IMR-90 (cell line): ENCODE measurements at regions not wholly inside any gene's neighbourhood (a gene's known extent, or its start where the extent isn't known, plus 50 kb on each side); places are given as distances from the start of the nearest gene placed in this dataset.
"Not testable (repeated sequence)": the region's sequence is repeated elsewhere in the genome, so short reads cannot be mapped to it uniquely, and the experiment has no call there.

Source experiments
- ATAC-seq: fragments of 200-7000 bp; cut with Tn5 transposase; 2 replicates; pipeline ENCODE4 v1.9.1; 2020; ENCODE audit warnings: low read depth, mild to moderate bottlenecking, moderate library complexity
- BruUV-seq: library from RNA; stranded (reverse); fragments of 400-500 nt; replicated peaks from 2 replicates; lab custom pipeline; 2021; lab: Mats Ljungman, UMichigan
- CTCF ChIA-PET: fragments of 300-600 bp; formaldehyde crosslinking; extraction: SDS; loops from one replicate; lab custom pipeline; 2021; ENCODE audit warnings: antibody characterized with exemption; lab: Yijun Ruan, JAX
- POLR2A ChIA-PET: fragments of 300-600 bp; sonication (Branson Sonifier 250); formaldehyde crosslinking; loops from one replicate; lab custom pipeline; 2022; ENCODE audit warnings: antibody characterized with exemption; ENCODE audit not compliant: unreplicated experiment; lab: Charles Lee
- DNase-seq: peaks from one replicate; pipeline ENCODE4 v3.0.0; 2013
- H2AFZ ChIP-seq: replicated peaks from 2 replicates; pipeline ENCODE3; 2013; ENCODE audit warnings: low read length, mild to moderate bottlenecking; ENCODE audit not compliant: poor library complexity
- H2AK5ac ChIP-seq: 2 replicates; pipeline ENCODE4 v1.6.1; 2013; ENCODE audit warnings: low read depth, low read length, inconsistent platforms
- H2AK9ac ChIP-seq: replicated peaks from 2 replicates; pipeline ENCODE3; 2013; ENCODE audit warnings: mild to moderate bottlenecking, low read depth, low read length, moderate library complexity; ENCODE audit not compliant: poor library complexity
- H2BK120ac ChIP-seq: 2 replicates; pipeline ENCODE4 v1.6.1; 2013; ENCODE audit warnings: low read depth, low read length, inconsistent platforms
- H2BK15ac ChIP-seq: 3 replicates; pipeline ENCODE4 v1.6.1; 2013; ENCODE audit warnings: low read depth, low read length, inconsistent platforms
- H2BK20ac ChIP-seq: 2 replicates; pipeline ENCODE4 v1.6.1; 2013; ENCODE audit warnings: low read depth, mild to moderate bottlenecking, inconsistent platforms, low read length, moderate library complexity
- H2BK5ac ChIP-seq: 2 replicates; pipeline ENCODE4 v1.6.1; 2013; ENCODE audit warnings: mild to moderate bottlenecking, low read depth, low read length, inconsistent platforms; ENCODE audit not compliant: poor library complexity, severe bottlenecking
- H3K14ac ChIP-seq: replicated peaks from 2 replicates; pipeline ENCODE4 v1.6.1; 2013; ENCODE audit warnings: low read depth, low read length, inconsistent platforms
- H3K18ac ChIP-seq: 2 replicates; pipeline ENCODE4 v1.6.1; 2013; ENCODE audit warnings: low read depth, low read length, control low read depth
- H3K23ac ChIP-seq: 2 replicates; pipeline ENCODE4 v1.6.1; 2013; ENCODE audit warnings: low read depth, low read length, inconsistent platforms
- H3K27ac ChIP-seq: 2 replicates; pipeline ENCODE4 v1.5.1; 2013; ENCODE audit warnings: mild to moderate bottlenecking, control low read depth, low read length; ENCODE audit not compliant: insufficient read depth
- H3K27me3 ChIP-seq: 2 replicates; pipeline ENCODE4 v1.6.1; 2013; ENCODE audit warnings: low read length; ENCODE audit not compliant: control insufficient read depth, insufficient read depth
- H3K36me3 ChIP-seq: 2 replicates; pipeline ENCODE4 v1.6.1; 2013; ENCODE audit warnings: low read length, mixed read lengths; ENCODE audit not compliant: control insufficient read depth, insufficient read depth
- H3K4ac ChIP-seq: 2 replicates; pipeline ENCODE4 v1.6.1; 2013; ENCODE audit warnings: low read depth, low read length, inconsistent platforms
- H3K4me1 ChIP-seq: 2 replicates; pipeline ENCODE4 v1.6.1; 2013; ENCODE audit warnings: low read length, mixed read lengths; ENCODE audit not compliant: control insufficient read depth, insufficient read depth
- H3K4me2 ChIP-seq: 2 replicates; pipeline ENCODE4 v1.6.1; 2013; ENCODE audit warnings: low read depth, mild to moderate bottlenecking, control low read depth, low read length, moderate library complexity
- H3K4me3 ChIP-seq: 2 replicates; pipeline ENCODE4 v1.5.1; 2013; ENCODE audit warnings: low read depth, mild to moderate bottlenecking, control low read depth, low read length, moderate library complexity; ENCODE audit not compliant: insufficient read depth
- H3K56ac ChIP-seq: 2 replicates; pipeline ENCODE4 v1.6.1; 2013; ENCODE audit warnings: low read length, inconsistent platforms; ENCODE audit not compliant: insufficient read depth; ENCODE audit errors: extremely low read depth
- H3K79me1 ChIP-seq, 2 experiments: 2 replicates each; pipeline ENCODE4 v1.6.1; 2013; ENCODE audit warnings: low read length in 2 of 2, inconsistent platforms in 1 of 2, low read depth in 1 of 2
- H3K9ac ChIP-seq: 2 replicates; pipeline ENCODE4 v1.6.1; 2013; ENCODE audit warnings: low read depth, low read length, control low read depth
- H3K9me1 ChIP-seq: 2 replicates; pipeline ENCODE4 v1.6.1; 2013; ENCODE audit warnings: low read length, inconsistent platforms; ENCODE audit not compliant: insufficient read depth
- H3K9me3 ChIP-seq: 2 replicates; pipeline ENCODE4 v1.6.1; 2013; ENCODE audit warnings: low read length; ENCODE audit not compliant: control insufficient read depth, insufficient read depth
- H4K20me1 ChIP-seq: 2 replicates; pipeline ENCODE4 v1.6.1; 2013; ENCODE audit warnings: low read length, inconsistent platforms; ENCODE audit not compliant: insufficient read depth
- H4K5ac ChIP-seq: 2 replicates; pipeline ENCODE4 v1.6.1; 2013; ENCODE audit warnings: mild to moderate bottlenecking, low read depth, low read length, control low read depth
- H4K8ac ChIP-seq, 2 experiments: 2 replicates each; pipeline ENCODE4 v1.6.1; 2013; ENCODE audit warnings: low read depth in 2 of 2, low read length in 2 of 2, control low read depth in 1 of 2, inconsistent platforms in 1 of 2
- H4K91ac ChIP-seq: 2 replicates; pipeline ENCODE4 v1.6.1; 2013; ENCODE audit warnings: low read depth, low read length, inconsistent platforms; ENCODE audit not compliant: insufficient read depth
- WGBS, 2 experiments: methylation state at CpG; one replicate each; pipeline versions ENCODE4 v1.1.5 to v1.1.7; 2013; ENCODE audit warnings: missing lambda C conversion rate in 2 of 2; ENCODE audit not compliant: insufficient read length in 1 of 2; ENCODE audit errors: extremely low coverage in 2 of 2; 5-methylcytosine and 5-hydroxymethylcytosine counted together
- dilution Hi-C: fragments of 300-500 bp; cut with HindIII; formaldehyde crosslinking; loops from one replicate; pipeline ENCODE4 v1.14.3; 2018; ENCODE audit warnings: low sequenced_read_pairs; ENCODE audit not compliant: unreplicated experiment
- in situ Hi-C: fragments of 300-500 bp; cut with MboI; formaldehyde crosslinking; loops from 3 replicates; pipeline ENCODE4 v1.14.3; 2019; ENCODE audit warnings: low sequenced_read_pairs, inconsistent platforms, mixed read lengths
- intact Hi-C: fragments of 100-400 bp; cut with micrococcal nuclease; formaldehyde crosslinking; loops from 2 replicates; pipeline ENCODE4 v1.10.0; 2022

- intact Hi-C loops, H3K27me3 ChIP-seq, H3K4me2 ChIP-seq, DNase-seq, H3K9me1 ChIP-seq, H3K23ac ChIP-seq, H4K5ac ChIP-seq, H3K79me1 ChIP-seq, POLR2A ChIA-PET, H2AFZ ChIP-seq, H2AK5ac ChIP-seq, H3K4ac ChIP-seq, H2AK9ac ChIP-seq, dilution Hi-C loops, H2BK15ac ChIP-seq, H3K9ac ChIP-seq, H3K18ac ChIP-seq, H2BK120ac ChIP-seq, H2BK5ac ChIP-seq, H3K36me3 ChIP-seq, ATAC-seq, BruUV-seq, H3K14ac ChIP-seq, H3K4me1 ChIP-seq, H3K27ac ChIP-seq, H3K56ac ChIP-seq, CTCF ChIA-PET, H4K91ac ChIP-seq, H3K4me3 ChIP-seq, H4K20me1 ChIP-seq, H3K9me3 ChIP-seq, H2BK20ac ChIP-seq, H4K8ac ChIP-seq, in situ Hi-C loops: not testable (repeated sequence)
These were observed 85.9 kb upstream of the C1QTNF3 start for GRCh38 chr5:34128890-34129289.

GRCh38 chr5:34154988-34155387, 112.0 kb upstream of the C1QTNF3 start:
- H2BK15ac ChIP-seq, H3K23ac ChIP-seq, CTCF ChIA-PET, H2BK20ac ChIP-seq, H2BK120ac ChIP-seq, H3K9me3 ChIP-seq, DNase-seq, H2AK5ac ChIP-seq, H3K4ac ChIP-seq, H3K27ac ChIP-seq, H3K4me3 ChIP-seq, H4K91ac ChIP-seq, ATAC-seq, in situ Hi-C loops, H4K8ac ChIP-seq, H4K5ac ChIP-seq, POLR2A ChIA-PET, H3K14ac ChIP-seq, H2AFZ ChIP-seq, H3K36me3 ChIP-seq, H3K18ac ChIP-seq, H3K27me3 ChIP-seq, H2AK9ac ChIP-seq, H3K4me2 ChIP-seq, H2BK5ac ChIP-seq, intact Hi-C loops, H3K4me1 ChIP-seq, H3K79me1 ChIP-seq, H3K9me1 ChIP-seq, H3K9ac ChIP-seq, dilution Hi-C loops, BruUV-seq, H4K20me1 ChIP-seq, H3K56ac ChIP-seq: not testable (repeated sequence)
- WGBS, 2 experiments = no CpG with 5 or more reads among the region's 4 CpGs
